ENCODE measurements at regions not wholly inside any gene's neighbourhood (a gene's known extent, or its start where the extent isn't known, plus 50 kb on each side); places are given as distances from the start of the nearest gene placed in this dataset.
"Not testable (repeated sequence)": the region's sequence is repeated elsewhere in the genome, so short reads cannot be mapped to it uniquely, and the experiment has no call there.

DNA sequence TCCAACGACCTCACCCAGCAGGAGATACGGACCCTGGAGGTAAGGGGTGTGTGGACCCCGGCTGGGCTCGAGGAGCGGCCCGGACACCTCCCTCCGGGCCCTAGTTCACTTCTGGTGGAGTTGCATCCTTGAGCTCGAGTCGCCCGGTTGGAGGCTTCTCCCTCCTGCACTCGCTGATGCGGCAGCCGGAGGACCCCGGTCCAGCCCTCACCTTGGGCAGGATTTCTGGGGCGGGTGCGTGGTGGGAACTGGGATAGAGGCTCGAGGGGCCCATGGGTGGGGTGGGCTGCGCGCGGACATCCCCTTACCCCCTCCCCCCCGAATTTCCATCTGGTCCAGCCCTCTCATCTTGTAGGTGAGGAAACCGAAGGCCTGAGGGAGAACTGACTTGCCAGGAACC is 311.8 kb downstream of the TP53TG3F start:
- H3K27ac Mint-ChIP-seq; ATAC-seq; DNase-seq (ENCODE audit: low spot score in 2 of 2): not testable (repeated sequence)
- peaks cover 10 to 13% of the 10 kb centered on the region in 2 donors for H3K36me3 Mint-ChIP-seq
- H3K9me3 Mint-ChIP-seq = peaks cover 13% of the 10 kb centered on the region in 2 donors

DNA sequence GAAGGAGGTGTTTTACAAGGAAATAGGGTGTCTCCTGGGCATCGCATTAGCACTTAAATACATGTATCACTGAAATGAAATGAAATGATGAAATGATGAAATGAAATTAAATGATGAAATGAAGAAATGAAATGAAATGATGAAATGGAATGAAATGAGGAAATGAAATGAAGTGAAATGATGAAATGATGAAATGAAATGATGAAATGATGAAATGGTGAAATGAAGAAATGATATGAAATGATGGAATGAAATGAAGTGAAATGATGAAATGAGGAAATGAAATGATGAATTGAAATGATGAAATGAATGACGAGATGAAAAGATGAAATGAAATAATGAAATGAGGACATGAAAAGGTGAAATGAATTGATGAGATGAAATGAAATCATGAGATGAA is 314.6 kb downstream of the TP53TG3F start:
- Mint-ChIP-seq H3K36me3 (peaks cover 10 to 13% of the 10 kb centered on the region in 2 donors), H3K27ac (peak overlapping the region in 1 of 2 donors; percentile 19), H3K9me3 (peaks cover 13% of the 10 kb centered on the region in 2 donors)
- DNase-seq (ENCODE audit: low spot score in 2 of 2); ATAC-seq: not testable (repeated sequence)

DNA sequence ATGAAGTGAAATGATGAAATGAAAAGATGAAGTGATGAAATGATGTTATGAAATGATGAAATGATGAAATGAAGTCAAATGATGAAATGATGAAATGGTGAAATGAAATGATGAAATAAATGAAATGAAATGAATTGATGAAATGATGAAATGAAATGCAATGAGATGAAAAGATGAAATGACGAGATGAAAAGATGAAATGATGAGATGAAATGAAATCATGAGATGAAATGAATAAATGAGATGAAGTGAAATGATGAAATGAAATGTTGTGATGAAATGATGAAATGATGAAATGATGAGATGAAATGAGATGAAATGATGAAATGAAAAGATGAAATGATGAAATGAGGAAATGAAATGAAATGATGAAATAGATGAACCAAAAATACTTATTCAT is 315.3 kb downstream of the TP53TG3F start:
- ATAC-seq; DNase-seq (ENCODE audit: low spot score in 2 of 2): not testable (repeated sequence)
- Mint-ChIP-seq H3K27ac (peak overlapping the region in 1 of 2 donors; percentile 19), H3K36me3 (peaks cover 10 to 13% of the 10 kb centered on the region in 2 donors), H3K9me3 (peaks cover 13% of the 10 kb centered on the region in 2 donors)

DNA sequence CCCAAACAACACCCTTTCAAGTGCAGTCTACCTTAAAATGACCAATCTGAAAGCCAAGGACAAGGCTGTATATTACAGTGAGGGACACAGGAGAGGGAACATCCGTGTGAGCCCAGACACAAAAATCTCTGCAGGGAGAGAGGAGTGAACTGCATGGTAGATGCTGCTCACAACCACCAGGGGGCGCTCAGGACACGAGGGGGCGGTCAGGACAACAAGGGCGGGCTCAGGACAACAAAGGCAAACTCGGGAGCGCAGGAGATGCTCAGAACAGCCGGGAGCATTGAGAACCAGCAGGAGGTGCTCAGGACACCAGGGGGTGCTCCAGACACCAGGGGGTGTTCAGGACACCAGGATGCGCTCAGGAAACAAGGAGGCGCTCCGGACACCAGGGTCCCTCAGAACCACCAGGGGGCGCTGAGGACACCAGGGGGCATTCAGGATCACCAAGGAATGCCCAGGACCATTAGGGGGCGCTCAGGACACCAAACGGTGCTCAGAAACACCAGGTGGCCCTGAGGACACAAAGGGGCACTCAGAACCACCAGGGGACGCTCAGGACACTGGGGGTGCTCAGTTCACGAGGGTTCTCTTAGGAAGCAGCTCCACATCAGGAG is 357.0 kb downstream of the TP53TG3F start:
- DNase-seq (ENCODE audit: low spot score in 2 of 2); H3K27ac Mint-ChIP-seq; H3K9me3 Mint-ChIP-seq; H3K36me3 Mint-ChIP-seq: not testable (repeated sequence)
- peak in 1 of 2 donors; percentile 24 for ATAC-seq

DNA sequence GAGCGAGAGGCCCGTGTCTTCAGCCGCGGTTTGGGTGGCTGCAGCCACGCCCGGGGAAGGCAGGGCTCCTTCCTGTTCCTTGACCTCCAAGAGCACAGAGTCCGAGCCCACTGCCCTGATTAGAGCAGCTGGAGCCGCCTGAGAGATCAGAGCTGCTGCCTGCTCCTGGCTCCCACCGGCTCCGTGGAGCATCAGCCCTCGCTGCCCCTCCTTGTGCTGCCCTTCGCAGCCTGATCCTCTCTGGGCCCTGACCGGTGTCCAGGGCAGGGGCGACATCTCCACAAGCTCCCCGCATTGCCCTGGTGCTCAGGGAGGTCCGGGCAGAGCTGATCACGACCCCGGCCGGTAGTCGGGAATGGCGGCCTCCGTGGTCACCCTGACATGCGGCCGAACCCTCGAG is 365.3 kb downstream of the TP53TG3F start:
- H3K27ac Mint-ChIP-seq; DNase-seq (ENCODE audit: low spot score in 2 of 2); H3K9me3 Mint-ChIP-seq; ATAC-seq; H3K36me3 Mint-ChIP-seq: not testable (repeated sequence)

DNA sequence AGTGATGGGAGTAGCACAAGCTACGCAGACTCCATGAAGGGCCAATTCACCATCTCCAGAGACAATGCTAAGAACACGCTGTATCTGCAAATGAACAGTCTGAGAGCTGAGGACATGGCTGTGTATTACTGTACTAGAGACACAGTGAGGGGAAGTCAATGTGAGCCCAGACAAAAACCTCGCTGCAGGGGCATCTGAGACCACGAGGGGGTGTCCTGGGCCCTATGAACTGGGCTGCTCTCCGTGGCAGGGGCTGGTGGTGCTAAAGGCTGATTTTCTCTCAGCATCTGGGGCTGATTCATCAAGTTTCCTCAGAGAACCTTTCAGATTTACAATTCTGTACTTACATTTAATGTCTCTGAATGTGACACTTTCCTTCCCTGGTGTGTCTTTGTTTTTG is 368.1 kb downstream of the TP53TG3F start:
- not testable (repeated sequence) for H3K9me3 Mint-ChIP-seq; ATAC-seq; H3K36me3 Mint-ChIP-seq; H3K27ac Mint-ChIP-seq; DNase-seq (ENCODE audit: low spot score in 2 of 2)

DNA sequence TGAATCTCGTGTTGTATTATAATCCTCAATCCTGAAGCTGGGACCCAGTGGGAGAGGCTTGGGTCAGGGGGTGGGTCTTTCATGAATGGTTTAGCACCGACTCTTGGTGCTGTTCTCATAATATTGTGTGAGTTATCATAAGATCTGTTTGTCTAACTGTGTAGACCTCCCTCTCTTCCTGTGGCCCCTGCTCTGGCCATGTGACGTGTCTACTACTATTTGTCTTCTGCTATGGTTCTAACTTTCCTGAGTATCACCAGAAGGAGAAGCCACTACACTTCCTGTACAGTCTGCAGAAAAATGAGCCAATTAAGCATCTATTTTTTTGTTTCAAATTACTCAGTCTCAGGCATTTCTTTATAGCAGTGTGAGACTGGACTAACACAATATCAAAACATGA is 379.7 kb downstream of the TP53TG3F start:
- not testable (repeated sequence) for H3K9me3 Mint-ChIP-seq; H3K36me3 Mint-ChIP-seq; H3K27ac Mint-ChIP-seq; DNase-seq (ENCODE audit: low spot score in 2 of 2)
- peak; percentile 59 to 73 for ATAC-seq

DNA sequence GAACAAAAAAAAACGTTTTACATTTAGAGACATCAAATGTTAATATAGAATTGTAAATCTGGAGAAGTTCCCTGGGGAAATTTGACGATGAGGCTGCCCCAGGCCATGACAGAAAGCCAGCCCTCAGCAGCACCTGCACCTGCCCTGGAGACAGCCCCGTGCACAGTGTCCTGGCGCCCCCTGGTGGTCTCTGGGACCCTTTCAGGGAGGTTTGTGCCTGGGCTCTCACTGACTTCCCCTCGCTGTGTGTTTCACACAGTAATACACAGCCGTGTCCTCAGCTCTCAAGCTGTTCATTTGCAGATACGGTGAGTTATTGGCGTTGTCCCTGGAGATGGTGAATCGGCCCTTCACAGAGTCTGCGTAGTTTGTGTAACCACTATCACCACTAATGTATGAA is 385.1 kb downstream of the TP53TG3F start:
- not testable (repeated sequence) for H3K36me3 Mint-ChIP-seq, ATAC-seq, H3K9me3 Mint-ChIP-seq, H3K27ac Mint-ChIP-seq
- DNase-seq (ENCODE audit: low spot score in 2 of 2) = peak in 1 of 2 donors; percentile 8

All from activated naive CD4-positive, alpha-beta T cell treated with anti-CD3 and anti-CD28 coated beads, Interleukin-2, amount 50 U/mL, for 72 hours (primary cell).